Brain microvascular endothelial cell (primary cell): ENCODE measurements at regions not wholly inside any gene's neighbourhood (a gene's known extent, or its start where the extent isn't known, plus 50 kb on each side); places are given as distances from the start of the nearest gene placed in this dataset.

Experiments
- DNase-seq: peaks from one replicate; pipeline ENCODE4 v3.0.0-alpha.2; 2020
- H3K27ac ChIP-seq: fragments of 250-450 bp; sonication (Bioruptor Pico); 2 replicates; pipeline ENCODE4 v1.5.1; 2020; ENCODE audit warnings: mild to moderate bottlenecking, moderate library complexity
- H3K27me3 ChIP-seq: fragments of 250-450 bp; sonication (Bioruptor Pico); replicated peaks from 2 replicates; pipeline ENCODE4 v1.5.1; 2020; ENCODE audit warnings: mild to moderate bottlenecking
- H3K36me3 ChIP-seq: fragments of 250-450 bp; sonication (Bioruptor Pico); replicated peaks from 2 replicates; pipeline ENCODE4 v1.5.1; 2020; ENCODE audit warnings: mild to moderate bottlenecking
- H3K4me3 ChIP-seq: 2 replicates; pipeline ENCODE4 v1.5.1; 2011; ENCODE audit warnings: low read depth, mild to moderate bottlenecking, control low read depth, low read length, moderate library complexity
- CTCF ChIP-seq: IDR thresholded peaks from 2 replicates; pipeline ENCODE4 v1.5.1; 2011; ENCODE audit warnings: low read depth, mild to moderate bottlenecking, moderate library complexity, low read length, control low read depth, inconsistent platforms; ENCODE audit errors: missing control alignments
- in situ Hi-C: cut with HindIII; loops from 2 replicates; pipeline ENCODE4 v1.10.0; 2017; ENCODE audit warnings: low sequenced_read_pairs, low pct_ligation_motif_present

- H3K36me3 ChIP-seq, result no peaks in the 10 kb centered on the region
- no peak overlapping the region for H3K27ac ChIP-seq
- in situ Hi-C loops, result no loop called here
- no peak for DNase-seq
- no peak overlapping the region for H3K4me3 ChIP-seq
- TF ChIP-seq CTCF, result no peak
- no peaks in the 10 kb centered on the region for H3K27me3 ChIP-seq
Measured at GRCh38 chr20:56689318-56689717, 60.2 kb downstream of the TFAP2C start.

- no peak overlapping the region for H3K4me3 ChIP-seq
- H3K36me3 ChIP-seq, result no peaks in the 10 kb centered on the region
- in situ Hi-C loops, result no loop called here
- no peaks in the 10 kb centered on the region for H3K27me3 ChIP-seq
- DNase-seq, result no peak
- no peak overlapping the region for H3K27ac ChIP-seq
- no peak for TF ChIP-seq CTCF
Measured at GRCh38 chr20:56689852-56690485, 60.9 kb downstream of the TFAP2C start.

DNA sequence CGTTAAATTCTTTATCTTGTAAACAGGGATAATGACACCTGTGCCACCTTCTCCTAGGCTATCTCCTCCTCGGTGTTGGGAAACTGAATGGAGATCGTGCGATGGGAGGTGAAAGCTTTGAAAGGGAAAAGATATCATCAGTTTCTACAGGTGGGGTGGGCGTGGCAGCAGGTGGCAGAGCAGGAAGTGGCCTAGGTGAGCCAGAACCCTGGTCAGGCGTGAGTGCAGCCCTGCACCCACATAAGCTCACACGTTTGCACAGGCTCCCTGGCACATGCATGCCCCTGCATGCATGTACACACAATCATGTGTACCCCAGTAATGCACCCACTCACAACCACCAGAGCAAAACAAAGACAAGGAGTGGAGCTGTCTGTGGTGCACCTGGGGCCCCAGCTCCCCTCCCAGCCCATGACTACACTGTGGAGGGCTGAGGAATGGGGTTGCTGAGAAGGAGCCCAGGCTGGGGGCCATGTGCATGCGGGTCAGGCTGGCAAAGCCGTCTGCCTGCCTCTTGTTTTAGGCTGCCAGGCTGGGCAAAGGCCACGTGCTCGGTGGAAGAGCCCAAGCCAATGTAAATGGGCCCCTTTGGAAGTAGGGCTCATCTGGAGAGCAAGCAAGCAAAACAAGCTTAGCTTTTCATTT is 61.5 kb downstream of the TFAP2C start:
- H3K27me3 ChIP-seq, result no peaks in the 10 kb centered on the region
- no peaks in the 10 kb centered on the region for H3K36me3 ChIP-seq
- no peak for TF ChIP-seq CTCF
- no peak for DNase-seq
- in situ Hi-C loops, result no loop called here
- no peak overlapping the region for H3K4me3 ChIP-seq
- no peak overlapping the region for H3K27ac ChIP-seq

GRCh38 chr20:56691325-56691998 is 62.4 kb downstream of the TFAP2C start:
- Histone ChIP-seq H3K36me3 (no peaks in the 10 kb centered on the region), H3K4me3 (no peak overlapping the region), H3K27ac (no peak overlapping the region), H3K27me3 (no peaks in the 10 kb centered on the region)
- in situ Hi-C loops, result no loop called here
- no peak for TF ChIP-seq CTCF
- DNase-seq, result no peak

GRCh38 chr20:56693217-56693616 is 64.1 kb downstream of the TFAP2C start:
- no peak overlapping the region for H3K4me3 ChIP-seq
- no peak for DNase-seq
- in situ Hi-C loops, result no loop called here
- H3K36me3 ChIP-seq, result no peaks in the 10 kb centered on the region
- no peak for TF ChIP-seq CTCF
- no peaks in the 10 kb centered on the region for H3K27me3 ChIP-seq
- H3K27ac ChIP-seq, result no peak overlapping the region
